Kidney (tissue), 13 donors: ENCODE measurements at regions not wholly inside any gene's neighbourhood (a gene's known extent, or its start where the extent isn't known, plus 50 kb on each side); places are given as distances from the start of the nearest gene placed in this dataset.

Experiments used
- DNase-seq, 5 donors: peaks; one replicate each; pipeline ENCODE4 v3.0.0-alpha.2; 2013 to 2020
- FAIRE-seq: peaks from 2 replicates; lab custom pipeline; 2012; peaks lifted over from hg19 to GRCh38; lab: Jason Lieb, UNC
- H3K27ac ChIP-seq, 2 donors: one replicate each; pipeline ENCODE4 v1.7.0; 2013; ENCODE audit warnings: low read depth in 2 of 2, low read length in 2 of 2, inconsistent platforms in 1 of 2
- H3K27me3 ChIP-seq: one replicate; pipeline ENCODE4 v1.7.1; 2013; ENCODE audit warnings: low read length, inconsistent platforms; ENCODE audit not compliant: control insufficient read depth, insufficient read depth
- H3K36me3 ChIP-seq, 3 donors: one replicate each; pipeline versions ENCODE4 v1.7.0 to v1.7.1; 2013; ENCODE audit warnings: low read length in 3 of 3, control low read depth in 1 of 3, inconsistent platforms in 1 of 3; ENCODE audit not compliant: insufficient read depth in 3 of 3, control insufficient read depth in 2 of 3
- H3K4me1 ChIP-seq, 3 donors: one replicate each; pipeline versions ENCODE4 v1.7.0 to v1.7.1; 2013; ENCODE audit warnings: low read length in 3 of 3, inconsistent platforms in 1 of 3, low read depth in 1 of 3; ENCODE audit not compliant: control insufficient read depth in 2 of 3, insufficient read depth in 2 of 3
- H3K4me3 ChIP-seq, 3 donors: one replicate each; pipeline versions ENCODE4 v1.7.0 to v1.8.1; 2013; ENCODE audit warnings: low read length in 3 of 3, control low read depth in 1 of 3, inconsistent platforms in 1 of 3
- H3K9ac ChIP-seq, 3 donors: one replicate each; pipeline versions ENCODE4 v1.7.0 to v1.7.1; 2013; ENCODE audit warnings: low read length in 3 of 3, control low read depth in 1 of 3, inconsistent platforms in 1 of 3
- H3K9me3 ChIP-seq, 3 donors: one replicate each; pipeline versions ENCODE4 v1.7.0 to v1.7.1; 2013; ENCODE audit warnings: low read length in 3 of 3, control low read depth in 1 of 3, inconsistent platforms in 1 of 3; ENCODE audit not compliant: control insufficient read depth in 2 of 3, insufficient read depth in 1 of 3
- intact Hi-C: fragments of 100-400 bp; cut with DNase I; formaldehyde crosslinking; loops from one replicate; pipeline ENCODE4 v1.11.1; 2022
- TF ChIP-seq, protein P1 (sequence below): IDR thresholded peaks from 3 replicates; pipeline ENCODE4 v1.5.1; 2012; ENCODE audit warnings: mild to moderate bottlenecking, moderate library complexity, borderline replicate concordance; ENCODE audit not compliant: insufficient read depth; ENCODE audit errors: extremely low read depth
- donor health status: control.
- donor health status: control.
- donor health status: control.
- donor health status: control.
- donor health status: control.
- donor health status: DM: yes; HTN: yes; CAD: no.
- donor health status: Normal renal cell carcinoma (clear cell type).

DNA sequence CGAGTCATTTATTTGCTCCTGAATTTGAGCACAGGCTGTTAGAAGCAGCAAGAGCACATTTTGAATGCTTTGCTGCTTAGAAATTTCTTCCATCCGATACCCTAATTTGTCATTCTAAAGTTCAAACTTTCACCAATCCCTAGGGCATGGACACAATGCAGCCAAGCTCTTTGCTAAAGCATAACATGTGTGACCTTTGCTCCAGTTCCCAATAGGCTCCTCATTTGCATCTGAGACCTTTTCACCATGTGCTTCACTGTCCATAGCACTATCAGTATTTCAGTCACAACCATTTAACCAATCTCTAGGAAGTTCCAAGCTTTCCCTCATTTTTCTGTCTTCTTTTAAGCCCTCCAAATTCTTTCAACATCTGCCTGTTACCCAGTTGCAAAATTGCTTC is 1333.1 kb downstream of the SI start:
- Histone ChIP-seq H3K27me3 (no peaks in the 10 kb centered on the region), H3K36me3 (no peaks in the 10 kb centered on the region), H3K4me3 (no peak overlapping the region), H3K27ac (no peak overlapping the region), H3K9me3 (peaks cover 0 to 4% (median 0%) of the 10 kb centered on the region in 3 donors), H3K9ac (no peak overlapping the region), H3K4me1 (no peaks in the 10 kb centered on the region)
- FAIRE-seq (no peak), DNase-seq (no peak)
- TF ChIP-seq, protein P1, sequence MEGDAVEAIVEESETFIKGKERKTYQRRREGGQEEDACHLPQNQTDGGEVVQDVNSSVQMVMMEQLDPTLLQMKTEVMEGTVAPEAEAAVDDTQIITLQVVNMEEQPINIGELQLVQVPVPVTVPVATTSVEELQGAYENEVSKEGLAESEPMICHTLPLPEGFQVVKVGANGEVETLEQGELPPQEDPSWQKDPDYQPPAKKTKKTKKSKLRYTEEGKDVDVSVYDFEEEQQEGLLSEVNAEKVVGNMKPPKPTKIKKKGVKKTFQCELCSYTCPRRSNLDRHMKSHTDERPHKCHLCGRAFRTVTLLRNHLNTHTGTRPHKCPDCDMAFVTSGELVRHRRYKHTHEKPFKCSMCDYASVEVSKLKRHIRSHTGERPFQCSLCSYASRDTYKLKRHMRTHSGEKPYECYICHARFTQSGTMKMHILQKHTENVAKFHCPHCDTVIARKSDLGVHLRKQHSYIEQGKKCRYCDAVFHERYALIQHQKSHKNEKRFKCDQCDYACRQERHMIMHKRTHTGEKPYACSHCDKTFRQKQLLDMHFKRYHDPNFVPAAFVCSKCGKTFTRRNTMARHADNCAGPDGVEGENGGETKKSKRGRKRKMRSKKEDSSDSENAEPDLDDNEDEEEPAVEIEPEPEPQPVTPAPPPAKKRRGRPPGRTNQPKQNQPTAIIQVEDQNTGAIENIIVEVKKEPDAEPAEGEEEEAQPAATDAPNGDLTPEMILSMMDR: no peak
- intact Hi-C loops: no loop called here

DNA sequence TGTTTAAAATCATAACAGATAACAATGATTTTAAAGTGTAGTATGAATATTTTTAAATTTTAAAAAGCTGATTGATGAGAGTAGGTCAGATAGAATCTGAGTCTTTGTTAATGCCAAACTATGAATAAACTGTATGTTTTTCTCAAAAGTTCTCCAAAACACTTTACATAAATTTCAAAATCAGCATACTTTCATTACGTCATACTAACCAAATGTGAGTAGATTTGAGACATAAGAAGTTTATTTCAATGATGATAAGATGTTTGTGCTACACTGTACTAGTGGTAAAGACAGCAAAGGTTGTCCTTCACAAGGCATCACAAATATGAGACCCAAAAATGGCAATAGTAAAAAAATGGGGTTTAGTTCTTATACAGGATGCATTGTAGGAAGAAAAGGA is 1342.9 kb downstream of the SI start:
- Histone ChIP-seq H3K27me3 (no peaks in the 10 kb centered on the region), H3K4me3 (no peak overlapping the region), H3K9ac (no peak overlapping the region), H3K4me1 (no peaks in the 10 kb centered on the region), H3K36me3 (no peaks in the 10 kb centered on the region), H3K27ac (no peak overlapping the region), H3K9me3 (no peaks in the 10 kb centered on the region)
- FAIRE-seq (no peak), DNase-seq (no peak)
- intact Hi-C loops: no loop called here
- TF ChIP-seq, protein P1: no peak

DNA sequence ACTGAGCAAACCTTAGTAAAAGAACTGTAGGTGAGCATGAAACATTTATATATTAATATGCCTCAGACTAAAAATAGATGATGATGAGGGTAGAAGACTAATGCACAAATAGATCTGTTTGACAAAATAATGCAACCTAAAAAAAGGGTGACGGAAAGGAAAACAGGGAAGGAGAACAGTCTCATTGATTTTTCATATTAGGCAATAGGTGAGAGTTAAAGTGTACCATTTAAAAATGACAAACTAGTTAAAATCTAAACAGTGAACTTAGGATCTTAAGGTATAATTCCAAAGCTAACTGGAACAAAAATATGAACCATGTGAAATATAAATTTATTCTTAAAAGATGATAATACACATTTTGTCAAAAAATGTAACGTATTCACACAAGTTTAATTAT is 1347.6 kb downstream of the SI start:
- no peak for DNase-seq
- intact Hi-C loops: no loop called here

DNA sequence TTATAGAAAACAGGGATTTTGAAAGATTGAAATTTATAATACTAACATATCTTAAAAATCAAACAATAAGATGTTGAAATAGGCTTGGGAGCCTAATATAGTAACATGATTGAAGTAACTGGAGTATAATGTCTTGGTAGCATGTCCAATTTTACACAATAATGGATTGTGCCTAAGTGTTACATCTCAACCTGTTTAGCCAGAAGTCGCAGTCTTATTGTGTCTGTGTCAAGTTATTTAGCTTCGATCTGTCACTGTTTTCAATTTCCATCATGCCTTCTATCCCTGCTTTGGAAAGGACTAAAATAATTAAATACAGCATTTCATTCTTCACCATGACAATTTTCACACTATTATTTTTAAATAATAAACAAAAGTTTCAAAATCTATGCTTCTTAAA is 1352.2 kb downstream of the SI start:
- FAIRE-seq (no peak), DNase-seq (no peak)
- no peaks in the 10 kb centered on the region for H3K36me3 ChIP-seq
- no peaks in the 10 kb centered on the region for H3K27me3 ChIP-seq
- no peak overlapping the region for H3K9ac ChIP-seq
- H3K4me1 ChIP-seq: no peaks in the 10 kb centered on the region
- TF ChIP-seq, protein P1: no peak
- H3K27ac ChIP-seq: no peak overlapping the region
- H3K4me3 ChIP-seq: no peak overlapping the region
- intact Hi-C loops: no loop called here
- H3K9me3 ChIP-seq: peaks cover 0 to 3% (median 0%) of the 10 kb centered on the region in 3 donors

More for the DNA sequence above, 1347.6 kb downstream of the SI start:
- Histone ChIP-seq H3K4me3 (no peak overlapping the region), H3K4me1 (no peaks in the 10 kb centered on the region), H3K27ac (no peak overlapping the region), H3K27me3 (no peaks in the 10 kb centered on the region), H3K9me3 (no peaks in the 10 kb centered on the region), H3K36me3 (no peaks in the 10 kb centered on the region), H3K9ac (no peak overlapping the region)
- FAIRE-seq: no peak
- TF ChIP-seq, protein P1: no peak
